K562 (cell line): ENCODE measurements at regions not wholly inside any gene's neighbourhood (a gene's known extent, or its start where the extent isn't known, plus 50 kb on each side); places are given as distances from the start of the nearest gene placed in this dataset.

Experiments used
- BHLHE40 ChIP-seq: IDR thresholded peaks from 2 replicates; pipeline ENCODE4 v1.6.1; 2011; ENCODE audit warnings: low read length, improper control_type of control experiment
- BMI1 ChIP-seq: fragments of 150-350 bp; IDR thresholded peaks from 2 replicates; pipeline ENCODE4 v1.6.1; 2014; ENCODE audit warnings: low read length
- HDAC2 ChIP-seq: fragments of 450-650 bp; IDR thresholded peaks from 2 replicates; pipeline ENCODE4 v1.6.1; 2016; ENCODE audit warnings: mild to moderate bottlenecking
- ZNF639 ChIP-seq, 2 experiments: fragments of 200-800 bp in 1 of 2; sonication (Bioruptor generic) in 1 of 2; sonication (generic) in 1 of 2; formaldehyde crosslinking in 1 of 2; IDR thresholded peaks in 1 of 2; conservative IDR thresholded peaks in 1 of 2; 2 replicates each; pipeline versions ENCODE4 v1.5.0 to v1.6.1; 2016 to 2020; ENCODE audit warnings: missing compliant biosample characterization in 1 of 2, missing genetic modification characterization in 1 of 2, missing genetic modification reagents in 1 of 2

GRCh38 chrX:42123369-42123768 lies 200.0 kb upstream of the CASK start:
- TF ChIP-seq BHLHE40 (no peak), HDAC2 (no peak), ZNF639 (CRISPR knock-in tag; conservative IDR thresholded peaks at IDR 0.05 in 1 of 2, IDR thresholded peaks at IDR 0.05 in 1 of 2) (no peak), BMI1 (no peak)
